Panc1 (cell line): ENCODE measurements at regions not wholly inside any gene's neighbourhood (a gene's known extent, or its start where the extent isn't known, plus 50 kb on each side); places are given as distances from the start of the nearest gene placed in this dataset.

Source experiments
- POLR2AphosphoS5 ChIP-seq: IDR thresholded peaks from 2 replicates; pipeline ENCODE4 v1.6.1; 2012; ENCODE audit warnings: mild to moderate bottlenecking, low read depth, low read length, moderate library complexity
- REST ChIP-seq, 2 experiments: IDR thresholded peaks; 2 replicates each; pipeline ENCODE4 v1.6.1; 2011 to 2012; ENCODE audit warnings: low read depth in 2 of 2, control low read depth in 1 of 2, low read length in 1 of 2, mild to moderate bottlenecking in 1 of 2, moderate library complexity in 1 of 2; ENCODE audit not compliant: insufficient read depth in 1 of 2
- SIN3A ChIP-seq: IDR thresholded peaks from 2 replicates; pipeline ENCODE4 v1.6.1; 2012; ENCODE audit warnings: low read depth, mild to moderate bottlenecking, low read length, moderate library complexity, borderline replicate concordance; ENCODE audit not compliant: insufficient read depth
- TCF7L2 ChIP-seq: IDR thresholded peaks from 2 replicates; pipeline ENCODE4 v1.6.1; 2011; ENCODE audit warnings: mild to moderate bottlenecking, low read depth, low read length, inconsistent platforms
- TF ChIP-seq, protein P1 (sequence below): fragments of 450-650 bp; IDR thresholded peaks from 2 replicates; pipeline ENCODE4 v1.5.1; 2017; ENCODE audit warnings: mild to moderate bottlenecking

GRCh38 chr7:110407242-110407641 lies 683.7 kb upstream of the LRRN3 start:
- TF ChIP-seq, protein P1, sequence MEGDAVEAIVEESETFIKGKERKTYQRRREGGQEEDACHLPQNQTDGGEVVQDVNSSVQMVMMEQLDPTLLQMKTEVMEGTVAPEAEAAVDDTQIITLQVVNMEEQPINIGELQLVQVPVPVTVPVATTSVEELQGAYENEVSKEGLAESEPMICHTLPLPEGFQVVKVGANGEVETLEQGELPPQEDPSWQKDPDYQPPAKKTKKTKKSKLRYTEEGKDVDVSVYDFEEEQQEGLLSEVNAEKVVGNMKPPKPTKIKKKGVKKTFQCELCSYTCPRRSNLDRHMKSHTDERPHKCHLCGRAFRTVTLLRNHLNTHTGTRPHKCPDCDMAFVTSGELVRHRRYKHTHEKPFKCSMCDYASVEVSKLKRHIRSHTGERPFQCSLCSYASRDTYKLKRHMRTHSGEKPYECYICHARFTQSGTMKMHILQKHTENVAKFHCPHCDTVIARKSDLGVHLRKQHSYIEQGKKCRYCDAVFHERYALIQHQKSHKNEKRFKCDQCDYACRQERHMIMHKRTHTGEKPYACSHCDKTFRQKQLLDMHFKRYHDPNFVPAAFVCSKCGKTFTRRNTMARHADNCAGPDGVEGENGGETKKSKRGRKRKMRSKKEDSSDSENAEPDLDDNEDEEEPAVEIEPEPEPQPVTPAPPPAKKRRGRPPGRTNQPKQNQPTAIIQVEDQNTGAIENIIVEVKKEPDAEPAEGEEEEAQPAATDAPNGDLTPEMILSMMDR: no peak
- no peak for TF ChIP-seq REST (IDR thresholded peaks at IDR 0.05; ENCODE audit: insufficient read depth in 1 of 2, low read depth in 2 of 2, low read length in 1 of 2)
- no peak for TF ChIP-seq SIN3A
- TF ChIP-seq POLR2AphosphoS5: no peak
- TF ChIP-seq TCF7L2: no peak
